ENCODE measurements at regions not wholly inside any gene's neighbourhood (a gene's known extent, or its start where the extent isn't known, plus 50 kb on each side); places are given as distances from the start of the nearest gene placed in this dataset.

DNA sequence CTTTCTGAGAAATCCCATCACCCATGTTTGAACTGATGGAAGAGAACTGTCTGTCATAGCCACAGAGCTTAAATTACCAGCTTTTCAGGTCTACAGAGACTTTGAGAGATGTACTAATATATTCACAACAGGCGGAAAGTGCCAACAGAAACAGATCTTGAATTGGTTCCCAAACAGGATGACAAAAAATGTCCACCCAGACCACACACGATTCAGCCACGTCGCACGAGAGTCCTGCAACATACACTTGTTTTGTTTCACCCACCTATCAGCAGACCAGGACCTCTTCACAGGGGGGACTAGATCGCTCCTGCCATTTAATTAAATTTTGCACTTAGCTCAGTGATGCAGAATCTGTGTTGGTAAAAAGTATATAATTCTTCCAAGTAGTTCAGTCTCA lies 187.1 kb upstream of the CEP162 start:
- no peak for DNase-seq

- no peak for DNase-seq
Observed at GRCh38 chr6:84411060-84411629, 183.7 kb upstream of the CEP162 start.

- DNase-seq: no peak
Observed at GRCh38 chr6:84409911-84410310, 182.5 kb upstream of the CEP162 start.

DNA sequence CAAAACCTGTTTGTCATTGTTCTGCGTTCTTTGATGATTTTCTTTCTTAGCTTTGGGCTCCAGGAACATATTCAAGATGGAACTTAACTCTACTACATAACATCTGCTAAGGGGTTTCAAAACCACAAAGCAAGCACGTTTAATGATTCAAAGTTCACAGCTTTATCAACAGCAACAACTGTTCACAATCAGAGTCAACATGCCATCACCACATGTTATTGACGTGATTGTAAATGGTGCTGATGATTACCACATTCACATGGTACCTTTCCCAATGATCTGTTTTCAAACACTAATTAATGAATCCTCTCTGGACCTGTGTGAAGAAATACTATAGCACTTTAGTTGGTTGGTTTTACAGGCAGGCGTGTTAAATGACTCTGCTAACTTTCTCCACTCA lies 180.6 kb upstream of the CEP162 start:
- DNase-seq: no peak

DNA sequence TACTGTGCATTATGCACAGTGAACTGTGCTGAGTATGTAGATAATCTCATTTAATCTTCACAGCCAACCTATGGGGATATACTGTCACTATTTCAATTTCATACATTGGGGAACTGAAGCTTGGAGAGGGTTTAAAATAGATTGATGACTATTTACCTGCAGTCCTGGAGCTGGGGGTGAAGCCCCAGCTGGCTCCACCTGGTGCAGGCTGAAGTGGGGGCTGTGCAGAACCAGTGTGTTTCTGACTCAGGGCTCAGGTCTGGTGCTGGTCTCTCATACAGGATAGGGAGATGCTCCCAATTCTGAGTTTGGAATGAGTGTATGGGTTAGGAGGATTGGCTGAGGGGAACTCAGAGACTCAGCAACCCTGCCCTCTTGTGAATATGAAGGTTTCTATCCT lies 176.1 kb upstream of the CEP162 start:
- DNase-seq: no peak

DNA sequence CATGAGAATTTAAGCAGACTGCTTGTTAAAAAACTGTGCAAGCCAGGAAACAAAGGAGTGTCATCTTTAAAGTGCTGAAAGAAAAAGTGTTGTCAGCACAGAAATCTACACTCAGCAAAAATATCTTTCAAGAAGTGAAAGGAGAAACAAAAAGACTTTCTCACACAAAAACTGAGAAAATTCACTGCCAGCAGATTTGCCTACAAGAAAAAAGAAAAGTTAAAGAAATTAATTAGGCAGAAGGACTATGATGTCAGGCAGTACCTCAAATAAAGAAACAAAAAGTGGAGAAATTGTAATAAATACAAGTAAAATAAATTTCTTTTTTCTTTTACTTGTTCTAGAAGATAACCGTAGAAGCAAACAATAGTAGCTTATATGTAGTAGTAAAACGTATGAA lies 171.6 kb upstream of the CEP162 start:
- DNase-seq: no peak

GRCh38 chr6:84392261-84392660 lies 164.8 kb upstream of the CEP162 start:
- no peak for DNase-seq

DNA sequence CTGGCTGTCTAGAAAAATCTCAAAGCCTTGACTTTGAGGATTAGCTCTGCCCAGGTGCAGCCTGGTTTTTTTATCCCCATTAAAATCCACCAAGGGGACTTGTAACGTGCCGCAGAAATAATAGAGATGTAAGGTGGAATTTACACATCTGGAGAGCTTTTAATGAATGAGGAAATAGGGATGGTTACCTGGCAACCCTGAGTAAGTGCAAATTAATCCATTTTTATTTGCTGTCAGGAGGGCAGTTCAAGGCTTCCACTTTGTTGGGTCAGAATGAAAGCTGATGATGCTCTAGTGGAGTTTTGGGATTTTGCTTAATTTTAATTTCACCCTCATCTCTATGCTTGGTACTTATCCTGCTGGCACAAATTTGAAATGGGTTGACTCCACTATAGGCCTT lies 163.4 kb upstream of the CEP162 start:
- no peak for DNase-seq

GRCh38 chr6:84390334-84390733 lies 162.9 kb upstream of the CEP162 start:
- DNase-seq: no peak

- no peak for DNase-seq
Observed at GRCh38 chr6:84379142-84379541, 151.7 kb upstream of the CEP162 start.

DNA sequence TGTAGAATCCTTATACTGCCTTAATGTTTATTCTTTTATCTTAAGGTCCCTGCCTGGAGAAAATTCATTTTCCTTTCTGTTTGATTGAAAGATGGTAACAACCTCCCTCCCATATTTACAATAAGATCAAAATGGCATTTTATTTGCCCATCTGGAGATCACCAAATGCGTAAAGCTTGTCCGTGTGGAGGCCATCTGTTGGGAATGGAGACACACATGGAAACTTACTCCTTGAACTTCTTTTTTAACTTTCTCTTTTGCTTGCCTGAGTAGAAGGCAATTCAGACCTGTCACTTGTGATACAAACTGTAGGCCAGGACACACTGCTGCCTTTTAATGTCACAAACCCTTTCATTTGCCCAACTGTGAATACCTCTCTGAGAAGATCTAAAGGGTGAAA lies 144.8 kb upstream of the CEP162 start:
- DNase-seq: no peak

DNA sequence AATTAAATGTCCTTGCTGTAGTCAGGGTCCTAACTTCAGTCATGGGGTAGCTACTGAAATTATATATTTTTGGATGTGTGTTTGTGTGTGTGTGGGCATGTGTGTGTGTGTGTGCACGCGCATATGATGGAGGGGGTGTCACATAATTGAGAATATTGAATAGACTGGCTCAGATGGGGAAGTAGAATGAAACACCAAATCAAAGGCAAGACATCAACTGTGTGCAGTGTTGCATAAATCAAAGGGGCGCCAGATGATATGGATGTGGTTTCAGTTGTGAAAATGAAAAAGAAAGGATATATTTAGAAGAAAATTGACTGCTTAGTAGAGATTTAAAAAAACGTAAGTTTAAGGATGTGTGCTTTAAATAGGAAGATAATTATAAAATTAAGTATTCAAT lies 144.2 kb upstream of the CEP162 start:
- DNase-seq: no peak

DNA sequence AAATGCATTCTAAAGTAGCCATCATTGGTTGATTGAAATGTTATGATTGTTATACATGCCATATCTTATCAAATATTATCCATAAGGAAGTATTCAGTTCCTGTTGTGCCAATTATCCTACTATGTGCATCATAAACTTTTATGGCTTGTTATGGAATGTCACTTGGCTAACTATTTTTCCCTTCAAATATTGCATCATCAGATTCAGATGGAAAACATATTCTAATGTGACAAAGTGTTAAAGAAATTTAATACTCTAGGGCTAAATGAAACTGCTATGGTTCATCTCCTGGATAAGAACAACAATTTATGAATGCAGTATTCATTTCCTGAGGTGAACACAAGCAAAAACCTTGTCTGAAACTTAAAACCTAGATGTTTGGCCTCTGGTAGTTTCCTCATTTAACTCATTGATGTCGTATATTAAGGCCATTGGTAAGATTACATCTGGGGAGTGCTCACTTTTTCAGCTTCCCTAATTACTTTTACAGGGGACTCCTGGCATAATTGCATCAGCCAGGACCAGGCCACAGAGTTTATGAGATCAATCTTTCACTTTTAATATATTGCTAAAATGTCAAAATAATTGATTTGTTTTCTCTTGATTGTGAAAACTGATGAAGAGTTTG lies 134.9 kb upstream of the CEP162 start:
- no peak for DNase-seq

DNA sequence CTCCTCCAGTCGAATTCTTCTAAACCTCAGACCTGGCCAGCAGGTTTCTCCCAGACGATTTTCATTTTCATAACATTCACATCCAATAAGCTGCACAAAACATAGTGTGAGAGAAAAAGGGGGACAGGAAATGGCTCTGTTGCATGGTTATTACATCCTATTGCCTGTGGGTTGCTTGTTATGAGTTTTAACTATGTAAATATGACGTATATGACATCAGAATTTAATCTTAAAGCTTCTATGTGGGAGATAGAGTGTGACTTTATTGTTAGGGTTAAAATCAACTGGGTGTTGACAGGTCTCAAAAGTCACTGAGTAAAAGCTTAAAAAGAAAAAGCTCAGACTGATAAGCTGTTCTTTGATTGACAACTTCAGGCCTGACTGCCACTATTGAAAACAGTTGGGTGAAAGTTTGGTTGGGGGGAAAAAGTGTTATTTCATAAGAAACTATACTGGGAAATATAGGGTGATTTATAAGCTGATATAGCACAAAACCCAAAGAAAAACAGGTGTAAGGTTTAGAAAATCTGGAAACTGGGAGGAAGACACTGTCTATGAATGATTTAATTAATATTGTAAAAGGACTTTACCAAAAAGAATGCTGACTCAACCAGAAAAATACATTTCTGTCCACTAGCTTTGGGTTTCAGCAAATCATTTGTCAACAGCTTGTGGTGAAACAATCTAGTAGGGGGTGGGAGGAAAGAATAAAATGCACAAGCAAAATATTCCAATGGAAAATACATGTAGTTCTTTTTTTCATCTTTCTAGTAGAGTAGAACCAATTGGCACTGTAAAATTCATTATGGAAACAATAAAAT lies 134.1 kb upstream of the CEP162 start:
- DNase-seq: no peak

GRCh38 chr6:84360039-84360438 lies 132.6 kb upstream of the CEP162 start:
- no peak for DNase-seq

- DNase-seq: no peak
Observed at GRCh38 chr6:84358581-84358980, 131.1 kb upstream of the CEP162 start.

DNA sequence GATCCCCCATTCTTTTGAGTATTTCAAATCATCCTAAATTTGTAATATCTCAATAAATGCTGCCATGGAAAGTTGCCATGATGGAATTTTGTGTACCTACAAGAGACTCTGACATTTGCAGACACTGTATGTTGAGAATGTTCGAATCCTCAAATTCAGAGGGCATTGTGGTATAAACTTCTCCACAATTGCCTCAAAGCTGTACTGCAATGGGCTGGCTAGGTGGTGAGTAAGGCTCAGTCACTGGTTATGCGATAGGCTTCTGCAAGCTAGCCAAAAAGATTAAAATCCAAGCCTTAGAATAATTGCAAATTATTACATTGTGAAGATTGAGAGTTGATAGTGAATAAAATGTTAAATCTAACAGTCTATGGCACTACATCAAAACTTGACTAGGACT lies 130.2 kb upstream of the CEP162 start:
- DNase-seq: no peak

DNA sequence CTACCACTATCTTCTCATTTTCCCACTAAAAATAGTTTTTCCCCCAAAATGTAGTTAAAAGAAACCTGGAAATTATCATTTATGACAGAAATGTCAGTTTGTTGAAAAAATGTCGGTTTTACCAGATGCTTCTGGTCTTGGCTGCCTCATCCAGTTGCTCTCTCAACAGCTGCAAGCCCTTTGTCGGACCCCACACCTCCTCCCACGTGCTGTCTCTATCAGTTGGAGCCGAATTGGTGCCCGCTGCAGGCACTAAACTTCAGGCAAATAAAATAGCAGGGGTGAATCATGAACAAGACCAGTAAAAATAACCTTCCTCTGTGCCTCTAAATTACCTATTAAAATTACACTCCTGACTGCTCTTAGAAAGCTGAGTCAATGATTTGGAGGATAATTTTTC lies 129.5 kb upstream of the CEP162 start:
- DNase-seq: no peak

DNA sequence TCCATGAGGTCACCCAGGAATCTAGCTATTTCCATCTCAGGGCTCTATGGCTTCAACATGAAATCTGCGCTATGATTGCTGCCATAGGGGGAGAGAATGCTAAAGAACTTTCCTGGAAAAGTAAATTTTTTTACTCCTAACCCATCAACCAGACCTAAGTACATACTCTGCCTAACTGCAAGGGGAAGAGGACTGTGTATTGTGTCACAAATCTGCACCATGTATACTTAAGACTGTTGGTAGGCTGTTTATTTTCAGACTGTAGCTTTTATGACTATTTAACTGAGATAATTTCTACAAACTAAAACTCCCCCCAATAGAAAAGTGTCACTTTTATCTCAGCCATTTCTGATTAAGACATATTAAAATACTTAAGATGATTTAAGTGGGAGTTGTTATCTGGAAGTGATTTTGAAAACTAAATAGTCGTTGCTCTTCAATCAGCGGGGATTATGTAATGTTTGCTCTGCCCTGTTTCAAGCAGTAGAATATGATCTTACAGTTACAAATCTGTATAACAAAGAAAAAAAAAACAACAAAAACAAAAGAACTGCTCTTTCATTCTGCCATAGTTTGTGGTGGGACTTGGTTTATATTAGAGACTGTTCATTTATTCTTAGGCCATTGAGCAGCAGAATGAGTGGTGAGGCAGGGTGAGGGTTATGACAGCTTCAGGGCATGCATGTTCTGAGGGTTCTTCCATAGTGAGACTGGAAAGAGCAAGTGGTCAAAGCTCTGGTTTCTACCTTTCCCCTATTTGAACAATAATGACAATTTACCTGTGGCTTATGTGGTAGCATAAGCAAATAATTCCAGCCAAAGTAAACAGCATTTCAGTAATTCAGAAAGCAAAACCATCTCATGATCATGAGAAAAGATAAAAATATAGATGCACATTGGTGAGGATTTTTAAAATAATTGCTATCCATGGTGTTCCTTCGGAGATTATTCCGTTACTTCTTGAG lies 126.3 kb upstream of the CEP162 start:
- DNase-seq: no peak

DNA sequence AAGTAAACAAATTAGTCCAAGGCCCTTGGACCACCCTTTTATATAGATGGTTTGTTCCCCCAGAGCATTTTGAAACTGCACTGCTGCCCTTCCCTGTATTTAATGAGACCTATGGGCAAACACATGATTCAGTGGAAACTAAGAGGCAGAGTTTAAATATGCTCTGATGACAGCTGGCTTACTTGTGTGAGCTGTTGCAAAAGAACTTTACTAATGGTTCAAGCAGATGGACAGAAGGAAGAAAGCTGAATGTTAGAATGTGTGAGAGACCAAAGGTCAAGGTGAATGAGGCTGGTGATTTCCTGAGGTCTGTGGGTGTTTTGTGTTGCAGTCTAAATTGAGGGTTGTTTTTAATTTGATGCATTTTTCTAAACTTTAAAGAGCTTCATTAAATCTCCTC lies 123.0 kb upstream of the CEP162 start:
- no peak for DNase-seq

- no peak for DNase-seq
Observed at GRCh38 chr6:84349542-84349941, 122.1 kb upstream of the CEP162 start.

DNA sequence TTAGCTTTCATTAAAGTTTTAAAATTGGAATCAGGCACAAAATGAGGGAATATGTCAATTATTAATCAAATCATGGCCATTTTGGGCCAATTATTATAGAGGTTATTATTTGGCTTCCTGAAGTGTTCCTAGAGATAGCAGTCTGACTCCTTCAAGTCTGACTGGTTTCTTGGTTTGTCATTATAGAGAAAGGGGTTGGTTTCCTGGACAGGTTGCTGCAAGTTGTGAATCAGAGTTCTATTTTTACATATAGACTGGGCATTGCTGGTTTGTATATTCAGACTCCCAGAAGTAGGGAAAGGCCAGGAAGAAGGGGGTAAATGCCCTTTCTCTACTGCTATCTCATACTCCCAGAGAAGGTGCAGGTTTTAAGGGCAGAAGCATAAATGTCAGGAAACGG lies 121.4 kb upstream of the CEP162 start:
- no peak for DNase-seq

DNA sequence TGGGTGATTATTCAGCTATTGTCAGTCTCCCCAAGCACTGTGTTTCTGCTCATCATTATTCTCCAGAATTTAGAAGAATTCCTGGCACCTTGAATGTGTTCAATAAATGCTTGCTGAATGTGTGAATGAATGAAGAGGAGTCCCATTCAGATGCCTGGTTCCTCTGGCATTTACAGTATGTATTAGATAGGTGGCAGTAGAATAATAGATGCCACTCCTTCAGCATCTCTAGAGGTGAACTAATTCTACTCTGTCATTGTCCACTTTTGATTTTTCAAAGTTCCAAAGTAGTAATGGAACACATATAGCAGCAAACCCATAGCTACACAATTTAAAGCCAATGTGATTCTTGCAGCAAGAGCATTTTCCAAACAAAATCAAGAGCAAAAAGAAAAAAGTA lies 118.9 kb upstream of the CEP162 start:
- no peak for DNase-seq
